ENCODE measurements at regions not wholly inside any gene's neighbourhood (a gene's known extent, or its start where the extent isn't known, plus 50 kb on each side); places are given as distances from the start of the nearest gene placed in this dataset.

DNA sequence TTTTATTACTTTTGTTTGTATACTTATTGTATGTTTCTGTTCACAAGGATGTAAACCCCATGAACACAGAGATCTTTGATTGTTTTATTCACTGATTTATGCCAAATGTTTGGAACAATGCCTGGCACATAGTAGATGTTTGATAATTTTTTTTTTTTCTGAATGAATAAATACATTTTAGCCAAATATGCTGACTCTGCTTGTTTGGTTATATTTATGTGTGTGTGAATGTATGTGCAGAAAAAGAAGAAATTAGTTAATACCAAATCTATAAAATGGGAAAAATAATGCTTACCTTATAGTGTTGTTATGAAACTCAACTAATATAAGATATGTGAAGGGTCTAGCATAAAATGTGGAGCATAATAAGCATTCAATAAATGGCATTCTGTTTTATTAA, 203.9 kb downstream of the MDFIC start:
- Mint-ChIP-seq H3K4me1 (peaks cover 2% of the 10 kb centered on the region), H3K27me3 (no peaks in the 10 kb centered on the region), H3K27ac (no peak overlapping the region), H3K9me3 (ENCODE audit: insufficient read depth) (no peaks in the 10 kb centered on the region), H3K4me3 (no peak overlapping the region)
- ChIA-PET POLR2A (no interaction called here), CTCF (no interaction called here)
- no peak overlapping the region for H3K9ac ChIP-seq (ENCODE audit: low read length)
- H3K4me3 ChIP-seq (ENCODE audit: control extremely low read depth in 1 of 5, extremely low read depth in 1 of 5, insufficient read depth in 1 of 5, low read depth in 2 of 5, low read length in 4 of 5) = no peak overlapping the region
- no peaks in the 10 kb centered on the region for H3K27me3 ChIP-seq (replicated peaks in 1 of 4; ENCODE audit: control extremely low read depth in 1 of 4, control insufficient read depth in 3 of 4, insufficient read depth in 4 of 4, low read length in 3 of 4)
- no peaks in the 10 kb centered on the region for H4K20me1 ChIP-seq (ENCODE audit: control insufficient read depth, insufficient read depth, low read length, poor library complexity, severe bottlenecking)
- ATAC-seq (ENCODE audit: low read depth) (no peak), DNase-seq (no peak)
- H3K79me2 ChIP-seq (ENCODE audit: control insufficient read depth, insufficient read depth, low read length) = no peaks in the 10 kb centered on the region
- no peak for TF ChIP-seq EZH2 (IDR thresholded peaks at IDR 0.05; ENCODE audit: borderline replicate concordance, insufficient read depth, low read depth, low read length, poor library complexity, severe bottlenecking)
- TF ChIP-seq, protein P1, sequence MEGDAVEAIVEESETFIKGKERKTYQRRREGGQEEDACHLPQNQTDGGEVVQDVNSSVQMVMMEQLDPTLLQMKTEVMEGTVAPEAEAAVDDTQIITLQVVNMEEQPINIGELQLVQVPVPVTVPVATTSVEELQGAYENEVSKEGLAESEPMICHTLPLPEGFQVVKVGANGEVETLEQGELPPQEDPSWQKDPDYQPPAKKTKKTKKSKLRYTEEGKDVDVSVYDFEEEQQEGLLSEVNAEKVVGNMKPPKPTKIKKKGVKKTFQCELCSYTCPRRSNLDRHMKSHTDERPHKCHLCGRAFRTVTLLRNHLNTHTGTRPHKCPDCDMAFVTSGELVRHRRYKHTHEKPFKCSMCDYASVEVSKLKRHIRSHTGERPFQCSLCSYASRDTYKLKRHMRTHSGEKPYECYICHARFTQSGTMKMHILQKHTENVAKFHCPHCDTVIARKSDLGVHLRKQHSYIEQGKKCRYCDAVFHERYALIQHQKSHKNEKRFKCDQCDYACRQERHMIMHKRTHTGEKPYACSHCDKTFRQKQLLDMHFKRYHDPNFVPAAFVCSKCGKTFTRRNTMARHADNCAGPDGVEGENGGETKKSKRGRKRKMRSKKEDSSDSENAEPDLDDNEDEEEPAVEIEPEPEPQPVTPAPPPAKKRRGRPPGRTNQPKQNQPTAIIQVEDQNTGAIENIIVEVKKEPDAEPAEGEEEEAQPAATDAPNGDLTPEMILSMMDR (IDR thresholded peaks at IDR 0.05) = no peak
- H3K9me3 ChIP-seq (ENCODE audit: control extremely low read depth in 1 of 3, control insufficient read depth in 2 of 3, insufficient read depth in 1 of 3, low read length in 2 of 3) = no peaks in the 10 kb centered on the region
- intact Hi-C loops (cut with micrococcal nuclease) = no loop called here
- no peaks in the 10 kb centered on the region for H3K36me3 ChIP-seq (replicated peaks in 1 of 2; ENCODE audit: control extremely low read depth in 1 of 2, control insufficient read depth in 1 of 2, extremely low read depth in 1 of 2, insufficient read depth in 2 of 2, low read length in 1 of 2)
- H3K4me2 ChIP-seq (replicated peaks; ENCODE audit: low read depth, low read length, poor library complexity, severe bottlenecking) = no peak overlapping the region
- no peak overlapping the region for H3K27ac ChIP-seq (ENCODE audit: low read length in 2 of 2)
- H2AFZ ChIP-seq (ENCODE audit: insufficient read depth, low read depth, low read length, poor library complexity, severe bottlenecking) = no peak overlapping the region
- H3K4me1 ChIP-seq (ENCODE audit: control insufficient read depth in 2 of 2, insufficient read depth in 2 of 2, low read length in 2 of 2) = no peaks in the 10 kb centered on the region

DNA sequence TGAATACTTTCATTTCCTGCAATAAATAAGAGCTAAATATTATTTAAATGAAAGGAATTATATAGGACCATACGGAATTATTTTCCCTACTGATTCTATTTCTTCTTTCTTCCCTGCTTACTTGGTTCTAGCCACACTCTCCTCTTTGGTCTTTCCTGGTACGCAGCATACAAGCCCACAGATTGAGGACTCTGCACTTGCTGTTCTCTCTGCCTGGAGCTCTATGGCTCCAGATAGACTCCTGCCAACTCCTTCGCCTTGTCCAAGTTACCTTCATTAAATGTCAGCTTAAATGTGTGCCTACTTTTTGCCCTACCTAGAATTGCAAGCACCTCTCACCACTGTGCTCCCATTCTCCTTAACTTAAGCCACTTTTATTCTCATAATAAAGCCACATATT, 203.4 kb downstream of the MDFIC start:
- CTCF ChIA-PET = no interaction called here
- H3K27me3 ChIP-seq (replicated peaks in 1 of 4; ENCODE audit: control extremely low read depth in 1 of 4, control insufficient read depth in 3 of 4, insufficient read depth in 4 of 4, low read length in 3 of 4) = no peaks in the 10 kb centered on the region
- DNase-seq (no peak), ATAC-seq (ENCODE audit: low read depth) (no peak)
- H3K79me2 ChIP-seq (ENCODE audit: control insufficient read depth, insufficient read depth, low read length) = no peaks in the 10 kb centered on the region
- H3K27me3 Mint-ChIP-seq = no peaks in the 10 kb centered on the region
- intact Hi-C loops (cut with micrococcal nuclease) = no loop called here
- H3K4me1 ChIP-seq (ENCODE audit: control insufficient read depth in 2 of 2, insufficient read depth in 2 of 2, low read length in 2 of 2) = no peaks in the 10 kb centered on the region
- H3K4me2 ChIP-seq (replicated peaks; ENCODE audit: low read depth, low read length, poor library complexity, severe bottlenecking) = no peak overlapping the region
- TF ChIP-seq EZH2 (IDR thresholded peaks at IDR 0.05; ENCODE audit: borderline replicate concordance, insufficient read depth, low read depth, low read length, poor library complexity, severe bottlenecking) = no peak
- TF ChIP-seq, protein P1 (IDR thresholded peaks at IDR 0.05) = no peak
- POLR2A ChIA-PET = no interaction called here
- 100% methylated on average over 2 of the region's 3 CpGs for WGBS (ENCODE audit: insufficient coverage)
- no peaks in the 10 kb centered on the region for H3K9me3 Mint-ChIP-seq (ENCODE audit: insufficient read depth)
- no peaks in the 10 kb centered on the region for H3K36me3 ChIP-seq (replicated peaks in 1 of 2; ENCODE audit: control extremely low read depth in 1 of 2, control insufficient read depth in 1 of 2, extremely low read depth in 1 of 2, insufficient read depth in 2 of 2, low read length in 1 of 2)
- no peak overlapping the region for H3K27ac ChIP-seq (ENCODE audit: low read length in 2 of 2)
- H3K9ac ChIP-seq (ENCODE audit: low read length) = no peak overlapping the region
- H3K4me3 ChIP-seq (ENCODE audit: control extremely low read depth in 1 of 5, extremely low read depth in 1 of 5, insufficient read depth in 1 of 5, low read depth in 2 of 5, low read length in 4 of 5) = no peak overlapping the region
- H4K20me1 ChIP-seq (ENCODE audit: control insufficient read depth, insufficient read depth, low read length, poor library complexity, severe bottlenecking) = no peaks in the 10 kb centered on the region
- H3K27ac Mint-ChIP-seq = no peak overlapping the region
- H3K4me3 Mint-ChIP-seq = no peak overlapping the region
- H3K9me3 ChIP-seq (ENCODE audit: control extremely low read depth in 1 of 3, control insufficient read depth in 2 of 3, insufficient read depth in 1 of 3, low read length in 2 of 3) = no peaks in the 10 kb centered on the region
- H3K4me1 Mint-ChIP-seq = peaks cover 2% of the 10 kb centered on the region
- H2AFZ ChIP-seq (ENCODE audit: insufficient read depth, low read depth, low read length, poor library complexity, severe bottlenecking) = no peak overlapping the region
